DMS53 (cell line): ENCODE measurements at regions not wholly inside any gene's neighbourhood (a gene's known extent, or its start where the extent isn't known, plus 50 kb on each side); places are given as distances from the start of the nearest gene placed in this dataset.

Source experiments
- DNase-seq: peaks from one replicate; lab custom pipeline; 2025; lab: John Stamatoyannopoulos, UW

DNA sequence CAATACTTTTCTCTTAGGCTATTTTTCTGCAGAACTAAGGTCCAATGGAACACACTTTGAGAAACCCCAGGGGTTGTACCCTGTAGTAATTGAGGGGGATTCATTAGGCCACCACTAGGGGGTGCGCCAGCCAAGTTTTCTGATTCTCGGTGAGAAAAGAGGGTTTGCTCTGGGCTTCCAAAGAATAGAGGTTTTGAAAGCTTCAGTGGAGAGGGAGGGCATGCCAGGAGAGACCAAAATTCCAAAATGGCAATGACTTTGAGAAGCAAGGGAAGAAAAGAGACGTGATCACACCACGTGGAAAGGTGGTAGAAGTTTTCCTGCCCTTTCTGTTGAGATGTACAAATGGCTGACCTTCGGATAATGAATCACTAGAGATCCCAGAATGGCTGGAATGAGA, 323.3 kb downstream of the RPS6KC1 start:
- DNase-seq, result peak; percentile 83

DNA sequence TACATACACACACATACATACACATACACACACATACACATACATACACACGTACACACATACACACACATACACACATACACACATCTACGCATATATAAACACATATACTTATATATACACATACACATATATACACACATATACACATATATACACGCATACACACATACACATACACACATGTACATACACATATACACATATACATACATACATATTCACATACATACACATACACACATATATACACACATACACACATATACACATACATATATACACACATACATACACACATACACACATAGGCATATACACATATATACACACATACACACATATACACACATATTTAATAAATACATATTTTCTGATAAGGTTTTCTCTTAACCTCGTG, 324.0 kb downstream of the RPS6KC1 start:
- DNase-seq, result no peak

DNA sequence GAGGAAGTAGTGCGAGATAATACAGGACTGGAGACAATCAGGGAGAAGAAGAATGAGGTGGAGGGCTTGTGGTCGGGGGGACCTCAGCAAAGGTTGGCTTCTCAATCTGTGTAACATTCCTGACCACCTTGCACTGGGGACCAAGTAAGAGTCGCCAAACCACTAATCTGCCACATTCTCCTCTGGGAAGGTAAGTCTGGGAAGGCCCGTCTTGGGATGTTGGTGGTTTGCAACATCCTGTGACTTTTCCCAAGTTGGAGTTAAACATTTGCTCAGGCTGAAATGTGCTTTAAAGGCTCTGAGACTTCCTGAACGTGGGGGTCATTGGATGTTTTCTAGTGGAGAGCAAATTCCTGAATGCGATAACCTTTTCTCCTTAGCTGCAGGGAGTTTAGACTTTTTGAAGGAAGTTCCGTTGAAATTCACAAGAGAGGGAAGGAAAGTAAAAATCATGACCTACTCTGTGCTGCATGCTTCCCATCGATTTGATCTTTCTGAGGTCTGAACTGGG, 325.9 kb downstream of the RPS6KC1 start:
- DNase-seq, result no peak

DNA sequence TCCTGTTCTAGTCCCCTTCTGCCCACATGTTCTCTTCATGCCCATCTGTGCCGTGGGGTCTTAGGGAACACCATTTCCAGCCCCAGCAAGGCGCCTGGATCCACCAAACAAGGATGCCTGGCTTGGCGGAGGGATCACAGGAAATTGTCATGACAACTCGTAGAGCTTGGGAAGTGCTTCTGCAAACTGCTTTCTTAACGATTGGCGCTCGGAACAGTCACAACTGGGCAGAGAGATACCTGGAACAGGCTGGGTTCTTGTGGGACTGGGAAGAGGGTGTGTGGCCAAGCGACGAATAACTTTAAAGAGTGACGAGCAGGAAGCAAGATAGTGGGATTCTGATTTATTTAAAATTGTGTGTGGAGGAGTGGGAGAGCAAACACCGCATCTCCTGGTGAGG, 329.8 kb downstream of the RPS6KC1 start:
- peak; percentile 21 for DNase-seq

DNA sequence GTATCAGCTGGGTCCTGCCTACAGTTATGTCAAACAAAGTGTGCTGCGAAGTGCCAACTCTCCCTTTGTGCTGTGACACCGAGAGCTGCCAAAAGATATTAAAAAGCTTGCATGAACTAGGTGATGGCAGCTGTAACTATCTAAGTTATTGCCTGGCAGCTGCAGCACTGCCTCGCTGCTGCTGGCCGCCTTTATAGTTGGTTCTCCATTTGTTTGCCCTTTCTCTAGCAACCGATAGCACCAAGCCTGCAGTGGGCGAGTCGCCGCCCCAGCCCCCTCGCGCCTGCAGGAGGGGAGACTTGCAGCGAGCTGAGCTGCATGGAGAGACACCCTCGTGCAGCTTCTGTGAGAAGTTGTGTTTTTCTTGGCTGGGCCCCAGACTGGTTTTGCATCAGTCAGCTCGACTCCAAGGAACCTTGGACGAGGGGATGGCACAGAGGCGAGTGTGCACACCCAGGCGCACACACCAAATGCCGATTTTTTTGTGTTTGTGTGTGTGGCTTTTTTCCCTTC, 330.6 kb downstream of the RPS6KC1 start:
- no peak for DNase-seq

DNA sequence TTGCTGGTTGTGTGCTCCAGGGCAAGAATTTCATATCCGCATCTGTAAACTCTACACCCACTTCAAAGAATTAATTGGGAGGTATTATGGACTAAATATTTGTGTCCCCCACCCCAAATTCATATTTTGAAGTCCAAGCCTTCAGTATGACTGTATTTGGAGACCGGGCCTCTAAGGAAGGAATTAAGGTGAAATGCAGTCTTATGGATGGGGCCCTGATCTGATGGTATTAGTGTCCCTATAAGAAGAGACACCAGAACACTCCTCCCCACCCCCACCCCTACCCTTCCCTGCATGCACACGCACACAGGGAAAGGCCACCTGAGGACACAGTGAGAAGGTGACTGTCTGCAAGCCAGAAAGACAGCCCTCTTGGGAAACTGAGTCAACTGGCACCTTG, 332.4 kb downstream of the RPS6KC1 start:
- DNase-seq, result no peak

DNA sequence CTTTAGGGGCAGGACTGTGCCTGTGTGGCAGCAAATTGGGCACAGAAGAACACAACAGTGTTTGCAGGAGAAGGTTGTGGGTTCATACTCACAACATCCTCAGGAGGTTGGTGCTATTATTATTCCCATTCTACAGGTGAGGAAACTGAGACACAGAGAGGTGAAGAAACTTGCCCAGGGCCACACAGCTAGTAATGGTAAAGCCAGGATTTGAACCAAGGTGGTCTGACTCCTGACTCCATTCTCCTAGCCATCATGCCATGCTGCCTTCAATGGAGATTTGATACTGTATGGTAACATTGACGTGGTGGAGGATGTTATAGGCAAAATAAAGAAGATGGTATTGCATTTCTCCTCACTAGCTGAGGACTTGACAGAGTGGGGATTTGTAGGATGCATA, 334.2 kb downstream of the RPS6KC1 start:
- no peak for DNase-seq

DNA sequence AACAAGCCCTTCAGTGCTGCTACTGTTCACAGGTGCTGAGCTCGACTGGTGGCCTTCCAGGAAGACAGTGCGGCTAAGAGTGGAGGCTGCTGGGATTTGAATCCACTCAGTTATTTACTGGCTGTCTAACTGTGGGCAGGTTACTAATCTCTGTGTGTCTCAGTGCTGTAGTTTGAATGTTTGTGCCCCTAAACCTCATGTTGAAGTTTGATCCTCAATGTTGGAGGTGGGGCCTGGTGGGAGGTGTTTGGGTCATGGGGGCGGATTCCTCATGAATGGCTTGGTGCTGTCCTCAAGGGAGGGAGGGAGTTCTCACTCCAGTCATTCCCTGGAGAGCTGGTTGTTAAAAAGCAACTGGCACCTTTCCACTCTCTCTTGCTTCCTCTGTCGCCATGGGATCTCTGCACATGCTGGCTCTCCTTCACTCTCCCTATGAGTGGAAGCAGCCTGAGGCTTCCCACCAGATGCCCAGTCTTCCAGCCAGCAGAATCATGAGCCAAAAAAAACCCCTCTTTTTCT, 334.8 kb downstream of the RPS6KC1 start:
- DNase-seq, result no peak

DNA sequence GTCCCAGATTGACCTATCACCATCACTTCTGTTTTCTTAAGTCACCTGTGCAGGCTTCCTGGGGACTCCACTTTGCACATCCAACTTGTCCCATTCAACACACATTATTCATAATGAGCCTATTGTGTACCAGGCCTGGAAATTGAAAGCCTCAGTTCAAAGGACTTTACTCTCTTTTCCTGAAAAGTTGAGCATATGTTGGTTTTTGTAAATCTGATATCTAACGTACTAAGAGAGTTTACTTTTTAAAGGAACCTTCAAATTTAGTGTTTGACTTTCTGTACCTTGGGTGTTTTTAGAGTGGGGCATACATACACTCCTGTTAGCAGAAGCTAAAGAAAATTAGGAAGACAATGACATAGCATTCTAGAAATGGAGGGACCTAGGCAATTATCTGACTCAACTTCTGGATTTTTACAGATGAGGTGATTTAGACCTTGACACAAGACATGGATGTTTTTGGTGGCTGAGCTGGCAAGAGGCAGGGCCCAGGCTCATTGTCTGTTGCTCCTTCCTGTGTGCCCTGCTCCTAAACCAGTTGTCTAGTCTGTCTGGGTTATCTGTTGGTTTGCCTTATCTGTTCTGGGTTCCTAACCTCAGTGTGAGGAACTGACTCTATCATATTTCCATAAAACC, 336.5 kb downstream of the RPS6KC1 start:
- DNase-seq, result no peak

DNA sequence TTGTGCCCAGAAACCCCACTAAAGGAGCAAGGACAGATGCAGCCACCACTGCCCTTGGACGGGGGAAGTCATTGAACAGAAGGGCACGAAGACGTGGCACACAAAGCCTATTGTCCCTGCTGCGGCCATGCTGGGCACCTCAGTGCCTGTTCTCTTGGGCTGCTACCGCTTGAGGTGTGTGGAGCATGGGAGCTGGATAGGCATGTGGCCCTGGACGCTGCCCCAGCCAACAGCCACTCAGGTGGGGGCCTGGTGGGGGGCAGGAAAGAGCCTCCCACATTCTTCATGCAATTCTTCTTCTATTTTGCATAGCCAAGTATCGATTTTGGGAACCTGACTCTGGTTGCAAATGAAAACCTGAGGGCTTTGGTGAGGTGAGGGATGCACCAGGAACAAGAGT, 337.2 kb downstream of the RPS6KC1 start:
- DNase-seq, result no peak

DNA sequence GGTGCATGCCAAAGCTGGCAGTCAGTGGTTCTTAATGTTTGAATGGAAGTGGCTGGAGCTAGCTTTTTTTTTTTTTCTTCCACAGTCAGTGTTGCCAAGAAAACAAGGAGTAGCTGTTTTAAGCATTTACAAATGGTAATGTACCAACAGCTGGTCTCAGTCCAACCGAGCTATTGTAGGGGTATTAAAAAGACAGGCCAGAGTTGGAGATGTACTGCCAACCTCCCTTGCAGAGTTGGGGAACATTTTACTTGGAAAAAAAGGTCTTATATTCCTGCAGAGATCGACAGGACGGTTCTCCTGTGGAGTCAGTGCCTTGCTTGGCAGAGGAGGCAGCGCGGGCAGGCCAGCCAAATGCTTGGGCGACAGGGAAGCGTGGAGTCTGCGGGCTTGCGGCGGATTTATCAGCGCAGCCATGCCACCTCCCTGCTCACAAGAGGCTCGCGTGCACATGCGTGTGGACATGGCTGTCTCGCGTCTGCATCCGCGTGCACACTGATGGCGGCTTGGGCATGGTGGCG, 338.1 kb downstream of the RPS6KC1 start:
- DNase-seq, result no peak

DNA sequence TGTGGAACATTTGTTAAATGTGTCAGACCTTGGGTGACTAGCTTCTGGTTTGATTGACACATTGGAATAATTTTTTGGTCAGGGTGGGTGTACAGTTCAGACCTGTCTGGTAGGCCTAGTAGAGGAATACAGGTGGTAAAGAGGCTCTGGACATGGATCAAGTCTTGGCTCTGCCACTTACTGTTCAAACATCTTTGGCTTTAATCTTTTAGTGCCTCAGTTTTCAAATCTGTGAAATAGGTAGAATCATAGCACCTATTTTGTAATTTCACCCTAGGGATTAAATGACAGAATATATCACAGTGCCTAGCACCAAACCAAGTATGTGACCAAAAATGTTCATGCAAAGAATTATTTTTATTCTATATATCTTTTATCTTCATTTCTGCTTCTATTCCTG, 340.4 kb downstream of the RPS6KC1 start:
- no peak for DNase-seq

DNA sequence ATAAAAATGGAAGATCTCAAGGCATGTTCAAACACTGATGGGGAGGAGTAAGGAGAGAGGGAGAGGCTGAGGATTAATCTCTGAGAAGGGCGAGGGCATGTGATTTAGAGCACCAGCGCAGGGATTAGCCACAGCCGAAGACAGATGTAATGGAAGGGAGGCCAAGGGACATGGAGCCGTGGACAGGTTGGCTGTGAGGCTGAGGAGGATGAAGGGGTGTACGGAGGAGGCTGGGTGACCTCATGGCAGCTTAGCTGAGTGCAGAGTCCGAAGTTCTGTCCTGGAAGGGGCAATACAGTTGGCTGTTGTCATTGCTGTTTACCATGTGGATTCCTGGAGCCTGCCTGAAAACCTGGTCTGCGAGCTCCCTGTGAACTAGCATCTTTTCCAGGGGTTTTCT, 342.8 kb downstream of the RPS6KC1 start:
- DNase-seq, result no peak

DNA sequence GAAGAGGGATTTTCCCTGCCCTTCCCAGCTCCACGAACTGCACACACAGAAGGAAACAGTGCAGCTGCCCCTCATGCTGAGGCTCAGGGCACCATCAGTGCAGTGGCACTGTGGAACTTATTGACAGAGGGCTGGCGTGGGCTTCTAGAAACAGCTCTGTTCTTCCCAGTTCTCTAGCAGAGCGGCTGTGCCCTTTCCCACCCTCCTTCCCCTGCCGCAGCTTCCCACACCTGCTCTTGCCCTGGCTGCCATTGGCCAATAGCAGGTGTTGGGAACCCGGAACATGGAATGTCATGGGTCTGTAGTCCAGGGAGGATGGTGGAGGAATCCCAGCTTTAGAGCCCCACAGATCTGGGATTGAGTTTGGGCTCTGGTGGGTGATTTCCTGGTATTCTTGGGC, 343.8 kb downstream of the RPS6KC1 start:
- no peak for DNase-seq

DNA sequence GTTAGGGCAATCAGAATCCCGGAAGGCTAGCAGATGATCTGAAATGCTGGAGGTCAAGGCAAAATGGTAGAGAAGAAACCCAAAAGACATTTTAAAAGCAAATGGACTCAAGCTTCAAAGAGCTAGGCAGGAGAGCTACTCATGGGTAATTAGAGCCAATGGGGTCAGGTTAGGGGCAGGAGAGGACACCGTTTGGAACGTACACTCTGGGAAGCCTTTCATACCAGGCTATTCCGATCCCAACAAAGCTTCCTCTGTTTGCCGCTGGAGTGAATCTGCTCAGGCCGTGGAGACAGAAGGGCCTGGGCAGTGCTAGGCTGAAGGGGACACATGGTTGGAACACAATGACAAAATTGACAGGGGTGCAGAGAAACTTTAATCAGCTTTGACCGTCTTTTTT, 346.6 kb downstream of the RPS6KC1 start:
- DNase-seq, result no peak

DNA sequence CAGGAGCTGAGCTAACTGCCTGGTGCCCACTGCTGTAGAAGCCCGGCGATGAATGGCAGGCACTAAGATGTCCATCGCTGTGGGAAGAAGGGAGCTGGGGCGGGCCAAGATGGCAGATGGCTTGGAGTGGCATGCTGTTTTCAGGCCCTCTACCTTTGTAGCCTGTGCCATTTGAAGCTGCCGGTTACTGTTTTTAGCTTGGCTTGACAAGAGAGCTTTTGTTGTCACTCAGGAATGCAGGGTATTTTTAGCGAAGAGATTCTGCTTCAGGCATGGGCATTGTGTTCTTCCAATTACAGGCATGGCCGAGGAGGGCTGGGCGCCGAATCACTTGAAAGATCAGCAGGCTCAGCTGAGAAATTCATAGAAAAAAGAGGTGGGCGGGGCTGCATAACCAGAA, 348.7 kb downstream of the RPS6KC1 start:
- DNase-seq, result no peak

DNA sequence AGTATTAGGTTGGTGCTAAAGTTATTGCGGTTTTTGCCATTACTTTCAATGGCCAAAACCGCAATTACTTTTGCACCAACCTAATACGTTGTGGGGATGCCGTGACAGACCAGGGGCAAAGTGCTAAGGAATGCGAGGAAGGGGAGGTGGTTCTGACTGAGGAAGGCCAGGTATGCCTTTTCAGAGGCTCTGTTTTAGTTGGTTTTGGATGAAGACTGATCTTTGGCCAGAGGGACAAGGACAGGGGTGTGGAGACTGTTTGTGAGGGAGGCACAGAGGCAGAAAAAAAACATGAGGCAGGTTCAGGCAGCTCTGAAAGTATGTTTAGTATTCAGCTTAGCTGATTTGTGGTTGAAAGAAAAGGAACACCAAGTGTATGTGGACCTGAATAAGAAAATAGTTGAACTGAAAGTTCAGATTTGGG, 358.2 kb downstream of the RPS6KC1 start:
- DNase-seq, result no peak

DNA sequence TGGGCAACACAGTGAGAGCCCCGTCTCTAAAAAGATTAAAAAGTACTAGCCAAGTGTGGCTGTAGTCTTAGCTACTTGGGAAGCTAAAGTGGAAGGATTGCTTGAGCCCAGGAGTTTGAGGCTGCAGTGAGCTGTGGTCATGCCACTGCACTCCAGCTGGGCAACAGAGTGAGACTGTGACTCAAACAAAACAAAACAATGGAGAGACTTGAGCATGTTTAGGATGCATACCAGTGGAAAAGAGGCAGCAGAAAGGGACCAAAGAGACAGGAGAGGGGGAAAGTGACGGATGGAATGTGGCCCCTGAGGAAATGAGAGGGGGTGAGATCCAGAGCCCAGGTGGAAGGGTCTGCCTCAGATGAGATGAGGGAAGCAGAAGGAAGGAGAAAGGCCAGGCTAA, 358.9 kb downstream of the RPS6KC1 start:
- DNase-seq, result no peak

DNA sequence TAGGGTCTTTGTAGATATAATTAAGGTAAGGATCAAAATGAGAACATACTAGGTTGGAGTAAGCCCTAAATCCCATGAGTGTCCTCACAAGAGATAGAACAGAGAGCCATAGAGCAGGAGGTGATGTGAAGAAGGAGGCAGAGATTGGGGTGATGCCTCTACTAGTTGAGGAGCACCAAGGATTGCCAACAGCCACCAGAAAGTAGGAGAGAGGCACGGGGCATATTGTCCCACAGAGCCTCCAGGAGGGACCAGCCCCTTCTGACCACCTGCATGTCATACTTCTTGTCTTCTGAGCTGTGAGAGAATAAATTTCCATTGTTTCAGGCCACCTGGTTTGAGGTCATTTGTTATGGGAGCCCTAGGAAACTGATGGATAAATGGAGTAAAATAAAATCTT, 363.3 kb downstream of the RPS6KC1 start:
- no peak for DNase-seq

DNA sequence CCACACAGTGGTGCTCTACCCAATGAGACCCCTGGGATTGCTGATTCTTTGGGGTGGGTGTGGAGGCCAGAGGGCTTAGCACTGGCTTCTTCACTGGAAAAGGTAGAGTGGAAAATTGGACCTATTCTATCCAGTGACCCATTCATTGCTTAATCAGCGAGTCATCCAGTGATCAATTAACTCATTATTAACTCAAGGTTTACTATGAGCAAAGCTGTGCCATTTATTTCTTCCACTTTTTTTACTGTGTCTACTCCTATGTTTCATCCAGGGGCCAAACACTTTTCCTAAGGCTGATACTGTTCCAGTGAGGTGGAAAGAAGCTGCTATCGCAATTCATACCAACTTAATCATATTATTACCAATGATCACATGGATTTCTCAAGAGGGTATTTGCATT, 363.9 kb downstream of the RPS6KC1 start:
- no peak for DNase-seq

DNA sequence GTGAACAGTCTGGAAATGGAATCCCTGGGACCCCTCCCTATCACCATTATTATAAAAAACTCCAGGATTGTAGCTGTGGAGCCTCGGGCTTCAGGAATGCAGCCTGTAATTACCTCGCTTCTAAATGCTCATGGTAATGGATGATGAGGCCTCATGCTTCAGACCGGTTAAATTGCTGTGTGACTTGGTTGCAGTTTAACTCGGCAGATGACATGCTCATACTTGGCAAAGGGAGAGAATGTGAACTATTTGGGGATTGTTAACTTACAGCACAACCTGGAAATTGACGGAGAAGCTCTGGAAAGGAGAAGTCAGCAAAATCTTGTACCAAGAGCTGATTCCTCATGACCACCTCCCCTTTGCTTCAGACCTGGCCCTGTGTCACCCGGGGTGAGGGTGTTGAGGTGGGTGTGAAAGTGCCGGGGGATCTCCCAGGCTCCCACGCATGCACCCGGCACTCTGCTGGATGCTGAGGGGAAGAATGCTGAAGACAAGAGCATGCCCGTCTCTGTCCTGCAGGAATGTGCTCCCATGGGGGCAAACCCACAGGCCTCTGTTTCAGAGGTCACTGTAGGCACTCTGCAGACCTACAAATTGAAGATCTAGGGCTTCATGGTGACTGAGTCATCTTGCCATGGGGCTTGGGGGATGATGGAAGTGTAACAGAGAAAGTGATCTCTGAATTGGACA, 364.8 kb downstream of the RPS6KC1 start:
- DNase-seq, result no peak

DNA sequence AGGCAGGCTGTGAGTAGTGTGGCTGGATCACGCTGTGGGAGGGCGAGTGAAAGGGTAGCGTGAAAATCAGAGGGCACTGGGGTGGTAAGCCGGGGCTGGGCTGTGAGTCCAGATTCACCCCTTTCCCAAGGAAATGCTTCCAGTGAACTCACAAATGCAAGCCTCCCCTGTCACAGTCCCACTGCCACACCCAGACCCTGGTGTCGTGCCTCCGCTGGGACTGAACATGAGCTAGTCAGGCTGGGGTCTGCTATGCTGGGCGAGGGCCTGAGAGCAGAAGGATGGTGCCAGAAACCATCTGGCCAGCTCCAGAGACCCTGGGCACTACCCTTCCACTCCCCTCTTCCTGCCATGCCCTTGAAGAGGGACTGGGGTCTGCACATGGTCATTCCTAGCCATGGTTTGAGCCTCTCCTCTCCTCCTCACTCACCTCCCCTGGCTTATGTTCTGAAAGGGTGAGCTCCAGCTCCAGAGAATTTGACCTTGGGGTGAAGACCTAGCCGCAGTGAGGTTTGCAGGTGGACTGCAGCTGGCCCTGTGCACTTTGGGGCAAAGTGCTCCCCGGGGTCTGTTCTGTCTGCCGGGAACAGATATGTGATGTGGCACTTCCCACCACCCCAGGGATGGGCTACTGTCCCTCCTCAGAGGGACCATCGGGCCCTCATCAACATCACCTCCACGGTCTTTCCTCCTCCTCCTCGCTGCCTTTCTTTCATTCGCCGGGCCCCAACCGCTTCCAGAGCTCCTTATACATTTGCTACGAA, 365.6 kb downstream of the RPS6KC1 start:
- DNase-seq, result no peak
